Trophoblast cell (in vitro differentiated cells and primary cell): ENCODE measurements at regions not wholly inside any gene's neighbourhood (a gene's known extent, or its start where the extent isn't known, plus 50 kb on each side); places are given as distances from the start of the nearest gene placed in this dataset.

Source experiments
- DNase-seq, 2 donors: peaks; one replicate each; pipeline ENCODE4 v3.0.0-alpha.2; 2016
- H2AFZ ChIP-seq: 2 replicates; pipeline ENCODE4 v1.6.1; 2013; ENCODE audit warnings: low read length, moderate library complexity, mild to moderate bottlenecking; ENCODE audit not compliant: insufficient read depth, poor library complexity
- H2AK5ac ChIP-seq: 2 replicates; pipeline ENCODE4 v1.6.1; 2013; ENCODE audit warnings: mild to moderate bottlenecking, low read length
- H2BK120ac ChIP-seq: 2 replicates; pipeline ENCODE4 v1.6.1; 2013; ENCODE audit warnings: low read length, mild to moderate bottlenecking, moderate library complexity; ENCODE audit not compliant: insufficient read depth, poor library complexity
- H2BK12ac ChIP-seq: 2 replicates; pipeline ENCODE4 v1.6.1; 2013; ENCODE audit warnings: mild to moderate bottlenecking, low read length, moderate library complexity
- H2BK5ac ChIP-seq: 2 replicates; pipeline ENCODE4 v1.6.1; 2013; ENCODE audit warnings: low read length, low read depth, moderate library complexity, mild to moderate bottlenecking; ENCODE audit not compliant: poor library complexity
- H3K14ac ChIP-seq: 2 replicates; pipeline ENCODE4 v1.6.1; 2013; ENCODE audit warnings: mild to moderate bottlenecking, low read length
- H3K18ac ChIP-seq: 2 replicates; pipeline ENCODE4 v1.6.1; 2013; ENCODE audit warnings: mild to moderate bottlenecking, low read length
- H3K23ac ChIP-seq: 2 replicates; pipeline ENCODE4 v1.6.1; 2013; ENCODE audit warnings: low read length
- H3K27ac ChIP-seq: 2 replicates; pipeline ENCODE4 v1.5.1; 2013; ENCODE audit warnings: low read depth, mild to moderate bottlenecking, inconsistent platforms, low read length, moderate library complexity
- H3K27me3 ChIP-seq: 2 replicates; pipeline ENCODE4 v1.6.1; 2013; ENCODE audit warnings: inconsistent platforms, mild to moderate bottlenecking, low read length, moderate library complexity; ENCODE audit not compliant: insufficient read depth
- H3K36me3 ChIP-seq, 2 experiments: 1 replicate in 1 of 2; 2 replicates in 1 of 2; pipeline ENCODE4 v1.6.1; 2013; ENCODE audit warnings: low read length in 2 of 2, mild to moderate bottlenecking in 2 of 2, moderate library complexity in 1 of 2; ENCODE audit not compliant: insufficient read depth in 2 of 2, control insufficient read depth in 1 of 2
- H3K4ac ChIP-seq: 2 replicates; pipeline ENCODE4 v1.6.1; 2013; ENCODE audit warnings: low read depth, mild to moderate bottlenecking, low read length, moderate library complexity
- H3K4me1 ChIP-seq, 2 experiments: 1 replicate in 1 of 2; 2 replicates in 1 of 2; pipeline ENCODE4 v1.6.1; 2013; ENCODE audit warnings: low read length in 2 of 2, mild to moderate bottlenecking in 2 of 2, moderate library complexity in 1 of 2; ENCODE audit not compliant: insufficient read depth in 2 of 2, control insufficient read depth in 1 of 2
- H3K4me2 ChIP-seq: 2 replicates; pipeline ENCODE4 v1.6.1; 2013; ENCODE audit warnings: inconsistent platforms, mild to moderate bottlenecking, low read length, moderate library complexity
- H3K4me3 ChIP-seq: 2 replicates; pipeline ENCODE4 v1.5.1; 2013; ENCODE audit warnings: mild to moderate bottlenecking, low read depth, low read length, inconsistent platforms
- H3K79me1 ChIP-seq: one replicate; pipeline ENCODE4 v1.6.1; 2013; ENCODE audit warnings: low read length
- H3K79me2 ChIP-seq: 2 replicates; pipeline ENCODE4 v1.6.1; 2013; ENCODE audit warnings: low read length, mild to moderate bottlenecking; ENCODE audit not compliant: control insufficient read depth, insufficient read depth, poor library complexity
- H3K9ac ChIP-seq: 2 replicates; pipeline ENCODE4 v1.6.1; 2013; ENCODE audit warnings: mild to moderate bottlenecking, low read length
- H3K9me3 ChIP-seq: 2 replicates; pipeline ENCODE4 v1.6.1; 2013; ENCODE audit warnings: low read depth, mild to moderate bottlenecking, control low read depth, inconsistent platforms, low read length; ENCODE audit not compliant: insufficient read depth
- H4K12ac ChIP-seq: 2 replicates; pipeline ENCODE4 v1.6.1; 2013; ENCODE audit warnings: low read depth, mild to moderate bottlenecking, low read length, moderate library complexity
- H4K8ac ChIP-seq: 2 replicates; pipeline ENCODE4 v1.6.1; 2013; ENCODE audit warnings: low read depth, mild to moderate bottlenecking, low read length, moderate library complexity
- H4K91ac ChIP-seq: one replicate; pipeline ENCODE4 v1.6.1; 2013; ENCODE audit warnings: low read depth, mild to moderate bottlenecking, low read length, moderate library complexity
- WGBS: extraction: QIAGEN DNeasy Blood & Tissue Kit; methylation state at CpG from one replicate; pipeline ENCODE4 v1.1.7; 2013; ENCODE audit warnings: missing lambda C conversion rate; ENCODE audit not compliant: insufficient read length, insufficient coverage; ENCODE audit errors: extremely low coverage; 5-methylcytosine and 5-hydroxymethylcytosine counted together

- Histone ChIP-seq H4K91ac (no peak overlapping the region), H2BK5ac (no peak overlapping the region), H3K4me2 (peak overlapping the region; percentile 19), H3K9me3 (no peaks in the 10 kb centered on the region), H3K23ac (no peak overlapping the region), H2AK5ac (no peak overlapping the region), H3K14ac (no peak overlapping the region), H3K4me1 (peaks cover 3 to 8% of the 10 kb centered on the region in 2 experiments), H3K9ac (no peak overlapping the region), H3K79me2 (no peaks in the 10 kb centered on the region), H3K4ac (no peak overlapping the region), H3K18ac (no peak overlapping the region), H3K27ac (peak overlapping the region; percentile 7), H3K79me1 (no peaks in the 10 kb centered on the region), H2BK120ac (no peak overlapping the region), H4K12ac (no peak overlapping the region), H3K27me3 (no peaks in the 10 kb centered on the region), H2BK12ac (no peak overlapping the region), H3K4me3 (no peak overlapping the region), H4K8ac (no peak overlapping the region), H2AFZ (no peak overlapping the region), H3K36me3 (no peaks in the 10 kb centered on the region)
- DNase-seq = peak; percentile 65 to 68
- WGBS = no CpG with 5 or more reads among the region's 7 CpGs
Measured at GRCh38 chr12:98418357-98419075, 96.9 kb upstream of the TMPO start.

GRCh38 chr12:98419081-98419794, 96.2 kb upstream of the TMPO start:
- no peak overlapping the region for H3K23ac ChIP-seq
- no peak overlapping the region for H3K9ac ChIP-seq
- no peak overlapping the region for H3K4me3 ChIP-seq

GRCh38 chr12:98419795-98420404, 95.5 kb upstream of the TMPO start:
- H4K8ac ChIP-seq = no peak overlapping the region
- H2BK12ac ChIP-seq = no peak overlapping the region
- H2BK5ac ChIP-seq = no peak overlapping the region
- peak in 1 of 2 donors; percentile 8 for DNase-seq
- H3K79me2 ChIP-seq = no peaks in the 10 kb centered on the region
- H3K79me1 ChIP-seq = no peaks in the 10 kb centered on the region
- H3K27me3 ChIP-seq = no peaks in the 10 kb centered on the region
- no CpG with 5 or more reads among the region's 16 CpGs for WGBS
- no peak overlapping the region for H3K4me3 ChIP-seq
- no peak overlapping the region for H3K4ac ChIP-seq
- H2AFZ ChIP-seq = no peak overlapping the region
- peaks cover 5 to 8% of the 10 kb centered on the region in 2 experiments for H3K4me1 ChIP-seq
- H3K36me3 ChIP-seq = no peaks in the 10 kb centered on the region
- no peak overlapping the region for H4K12ac ChIP-seq
- no peak overlapping the region for H3K4me2 ChIP-seq
- H3K9me3 ChIP-seq = no peaks in the 10 kb centered on the region
- H3K23ac ChIP-seq = no peak overlapping the region
- peak overlapping the region; percentile 27 for H4K91ac ChIP-seq
- H3K27ac ChIP-seq = no peak overlapping the region
- no peak overlapping the region for H3K18ac ChIP-seq
- no peak overlapping the region for H3K14ac ChIP-seq
- no peak overlapping the region for H2BK120ac ChIP-seq
- H2AK5ac ChIP-seq = no peak overlapping the region
- H3K9ac ChIP-seq = no peak overlapping the region

More at GRCh38 chr12:98419081-98419794, 96.2 kb upstream of the TMPO start:
- Histone ChIP-seq H2AK5ac (no peak overlapping the region), H4K8ac (no peak overlapping the region), H3K14ac (no peak overlapping the region), H3K9me3 (no peaks in the 10 kb centered on the region), H4K91ac (no peak overlapping the region), H3K36me3 (no peaks in the 10 kb centered on the region), H3K4me1 (peaks cover 3 to 8% of the 10 kb centered on the region in 2 experiments), H2BK120ac (no peak overlapping the region), H2BK12ac (no peak overlapping the region), H2BK5ac (no peak overlapping the region), H3K18ac (no peak overlapping the region), H3K27ac (no peak overlapping the region), H3K4me2 (no peak overlapping the region), H3K27me3 (no peaks in the 10 kb centered on the region), H4K12ac (no peak overlapping the region), H3K4ac (no peak overlapping the region), H3K79me1 (no peaks in the 10 kb centered on the region), H2AFZ (no peak overlapping the region), H3K79me2 (no peaks in the 10 kb centered on the region)
- DNase-seq = no peak
- WGBS = no CpG with 5 or more reads among the region's 9 CpGs

GRCh38 chr12:98420461-98420860, 94.9 kb upstream of the TMPO start:
- Histone ChIP-seq H3K14ac (no peak overlapping the region), H3K79me2 (no peaks in the 10 kb centered on the region), H3K79me1 (no peaks in the 10 kb centered on the region), H3K9ac (no peak overlapping the region), H3K18ac (no peak overlapping the region), H3K9me3 (no peaks in the 10 kb centered on the region), H3K4me3 (no peak overlapping the region), H2BK5ac (no peak overlapping the region), H3K23ac (no peak overlapping the region), H4K12ac (no peak overlapping the region), H2AK5ac (no peak overlapping the region), H4K91ac (no peak overlapping the region), H3K4me2 (no peak overlapping the region), H3K27ac (no peak overlapping the region), H2AFZ (no peak overlapping the region), H3K4me1 (peaks cover 5 to 8% of the 10 kb centered on the region in 2 experiments), H4K8ac (no peak overlapping the region), H3K27me3 (no peaks in the 10 kb centered on the region), H3K4ac (no peak overlapping the region), H2BK120ac (no peak overlapping the region), H2BK12ac (no peak overlapping the region), H3K36me3 (no peaks in the 10 kb centered on the region)
- WGBS = no CpG with 5 or more reads among the region's 6 CpGs
- no peak for DNase-seq
